GM12892 (cell line): ENCODE measurements at regions not wholly inside any gene's neighbourhood (a gene's known extent, or its start where the extent isn't known, plus 50 kb on each side); places are given as distances from the start of the nearest gene placed in this dataset.
A peak's percentile ranks its signal among the peaks of the same experiment; 100 is the strongest.
"Not testable (repeated sequence)": the region's sequence is repeated elsewhere in the genome, so short reads cannot be mapped to it uniquely, and the experiment has no call there.

Source experiments
- DNase-seq: peaks from one replicate; pipeline ENCODE4 v3.0.0; 2011; ENCODE audit not compliant: insufficient read length
- FAIRE-seq: peaks from 2 replicates; lab custom pipeline; 2011; peaks lifted over from hg19 to GRCh38; lab: Jason Lieb, UNC
- POLR2A ChIP-seq: IDR thresholded peaks from 2 replicates; pipeline ENCODE4 v1.6.1; 2011; ENCODE audit warnings: low read depth, low read length, control low read depth
- POLR2AphosphoS5 ChIP-seq: IDR thresholded peaks from 2 replicates; pipeline ENCODE4 v1.6.1; 2011; ENCODE audit warnings: low read depth, low read length, control low read depth
- TAF1 ChIP-seq: IDR thresholded peaks from 2 replicates; pipeline ENCODE4 v1.6.1; 2011; ENCODE audit warnings: low read depth, mild to moderate bottlenecking, control low read depth, low read length, borderline replicate concordance

DNA sequence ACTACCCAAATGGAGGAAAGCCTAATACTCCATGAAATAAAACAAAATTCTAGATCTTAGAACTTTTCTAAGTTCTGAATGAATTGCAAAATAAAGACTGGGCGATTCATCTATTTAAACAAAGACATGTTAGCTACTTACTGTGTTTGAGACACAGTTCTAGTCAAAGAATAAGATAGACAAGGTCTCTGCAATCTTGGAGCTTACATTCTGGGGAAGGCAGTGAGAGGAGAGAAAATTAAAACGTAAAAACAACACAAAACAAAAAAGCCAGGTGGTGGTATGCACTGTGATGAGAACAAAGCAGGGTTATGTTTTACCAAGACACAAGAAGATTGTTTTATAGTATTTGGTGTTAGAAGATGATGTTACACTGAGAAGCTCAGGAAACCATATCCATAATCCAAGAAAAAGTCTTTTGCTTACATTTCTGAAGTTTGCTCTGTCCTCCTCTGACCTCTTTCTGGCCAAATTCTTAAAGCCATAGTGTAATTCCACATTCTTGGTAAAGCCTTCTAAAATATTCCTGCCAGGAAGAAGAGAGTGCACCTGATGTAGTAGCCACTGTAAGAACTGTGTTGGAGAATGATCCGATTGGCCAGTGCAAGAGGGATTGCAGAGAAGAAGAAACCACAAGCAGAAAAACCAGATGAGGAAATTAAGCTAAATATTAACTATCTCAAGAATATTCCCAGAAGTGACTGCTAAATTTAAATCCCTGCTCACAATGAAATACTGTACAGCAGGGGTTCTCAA lies 218.4 kb downstream of the PCSK1 start:
- peak; percentile 61 for FAIRE-seq
- no peak for TF ChIP-seq TAF1
- no peak for TF ChIP-seq POLR2AphosphoS5
- no peak for TF ChIP-seq POLR2A
- DNase-seq, result no peak

DNA sequence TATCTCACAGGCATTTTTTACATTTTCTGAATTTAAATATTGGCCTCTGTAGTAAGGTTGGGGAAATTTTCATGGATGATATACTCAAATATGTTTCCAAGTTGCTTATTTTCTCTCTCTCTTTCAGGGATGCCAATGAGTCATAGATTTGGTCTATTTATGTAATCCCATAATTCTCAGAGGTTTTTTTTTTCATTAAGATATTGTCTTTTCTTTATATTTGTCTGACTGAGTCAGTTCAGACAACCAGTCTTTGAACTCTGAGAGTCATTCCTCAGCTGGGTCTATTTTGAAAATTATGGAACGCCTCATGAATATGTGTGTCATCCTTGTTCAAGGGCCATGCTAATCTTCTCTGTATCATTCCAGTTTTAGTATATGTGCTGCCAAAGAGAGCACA lies 223.2 kb downstream of the PCSK1 start:
- DNase-seq, result no peak
- no peak for TF ChIP-seq POLR2AphosphoS5
- no peak for TF ChIP-seq TAF1
- TF ChIP-seq POLR2A, result no peak
- no peak for FAIRE-seq

DNA sequence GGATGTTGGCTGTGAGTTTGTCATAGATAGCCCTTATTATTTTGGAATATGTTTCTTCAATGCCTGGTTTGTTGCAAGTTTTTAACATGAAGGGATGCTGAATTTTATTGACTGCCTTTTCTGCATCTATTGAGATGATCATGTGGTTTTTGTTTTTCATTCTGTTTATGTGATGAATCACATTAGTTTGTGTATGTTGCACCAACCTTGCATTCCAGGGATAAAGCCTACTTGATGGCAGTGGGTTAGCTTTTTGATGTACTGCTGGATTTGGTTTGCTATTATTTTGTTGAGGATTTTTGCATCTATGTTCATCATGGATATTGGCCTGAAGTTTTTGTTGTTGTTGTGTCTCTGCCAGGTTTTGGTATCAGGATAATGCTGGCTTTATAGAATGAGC lies 225.6 kb downstream of the PCSK1 start:
- TF ChIP-seq TAF1, result no peak
- no peak for TF ChIP-seq POLR2A
- TF ChIP-seq POLR2AphosphoS5, result no peak
- no peak for DNase-seq
- FAIRE-seq, result no peak

DNA sequence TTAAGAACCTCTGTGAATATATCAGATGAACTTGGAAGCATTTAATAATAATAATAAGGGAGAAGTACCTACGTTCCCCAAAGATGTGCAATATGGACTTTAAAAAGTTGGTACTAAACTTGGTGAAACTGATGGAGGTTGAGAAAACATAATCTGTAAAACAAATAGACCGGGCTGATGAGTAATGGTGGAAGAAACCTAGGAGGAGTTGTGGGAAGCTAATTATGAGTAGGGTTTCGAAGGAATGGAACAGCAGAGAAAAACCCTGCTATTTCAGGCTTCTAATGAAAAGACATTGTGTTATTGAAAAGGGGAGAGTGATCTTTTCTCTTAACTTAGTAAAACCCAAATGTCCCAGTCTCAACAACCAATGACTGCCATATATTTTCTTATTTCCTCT lies 229.3 kb downstream of the PCSK1 start:
- no peak for TF ChIP-seq TAF1
- TF ChIP-seq POLR2AphosphoS5, result no peak
- TF ChIP-seq POLR2A, result no peak
- FAIRE-seq (no peak), DNase-seq (no peak)

DNA sequence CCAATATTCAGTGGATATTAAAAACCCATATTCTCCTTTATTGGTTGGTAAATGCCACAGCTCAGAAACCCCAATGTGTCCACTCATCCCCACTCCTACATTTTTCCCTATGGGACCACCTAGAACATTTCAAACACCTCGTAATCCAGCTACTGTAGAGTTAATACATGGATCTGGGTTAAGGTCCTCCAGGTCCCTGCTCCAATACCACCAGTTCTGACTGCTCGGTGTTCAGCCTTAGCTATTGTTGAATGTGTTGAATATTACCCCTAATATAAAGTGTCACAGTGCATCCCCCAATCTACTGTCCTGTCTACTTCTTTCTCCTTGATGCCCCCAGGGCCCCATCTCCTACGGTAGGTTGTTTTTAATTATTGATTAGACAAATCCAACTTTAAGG lies 231.5 kb downstream of the PCSK1 start:
- FAIRE-seq, result no peak
- TF ChIP-seq POLR2AphosphoS5, result no peak
- TF ChIP-seq POLR2A, result no peak
- TF ChIP-seq TAF1, result no peak
- no peak for DNase-seq

DNA sequence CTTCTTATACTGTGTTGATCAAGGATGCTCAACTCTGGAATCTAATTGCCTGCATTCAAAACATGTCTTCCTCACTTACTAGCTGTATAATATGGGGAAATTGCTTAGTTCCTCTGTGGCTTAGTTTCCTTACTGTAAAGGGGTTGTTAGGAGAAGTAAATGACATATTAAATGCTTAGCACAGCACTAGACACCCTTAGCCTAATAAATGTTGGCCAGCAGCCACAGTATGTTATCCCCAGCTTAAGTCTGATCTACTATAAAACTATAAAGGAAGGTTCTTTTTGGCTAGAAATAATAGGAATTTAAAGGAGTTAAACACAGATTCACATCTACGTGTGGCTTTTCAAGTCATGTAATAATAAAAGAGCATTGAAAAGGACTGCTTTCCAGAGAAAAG lies 232.4 kb downstream of the PCSK1 start:
- no peak for TF ChIP-seq POLR2A
- no peak for TF ChIP-seq POLR2AphosphoS5
- FAIRE-seq (no peak), DNase-seq (no peak)

DNA sequence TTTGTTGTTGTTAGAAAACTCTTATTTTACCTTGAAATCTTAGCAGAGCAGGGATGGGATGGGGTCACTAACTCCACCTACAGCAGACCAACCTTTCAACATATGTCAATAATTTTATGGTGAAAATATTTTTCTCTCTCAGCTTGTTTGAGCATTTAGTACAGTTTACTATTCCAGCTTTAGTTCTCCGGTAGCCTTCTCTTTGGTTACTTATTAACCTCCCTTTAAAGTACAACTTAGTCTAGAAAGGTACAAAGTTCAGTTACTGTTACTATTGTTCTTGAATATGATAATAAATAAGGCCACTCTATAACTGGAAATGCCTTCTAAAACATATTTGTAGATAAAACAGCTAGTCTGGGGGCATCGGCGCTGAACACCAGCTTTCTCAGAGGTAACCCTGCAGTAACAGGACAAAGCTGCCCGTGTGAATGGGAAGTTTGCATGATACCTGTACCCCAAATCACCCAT lies 233.3 kb downstream of the PCSK1 start:
- no peak for TF ChIP-seq TAF1
- no peak for TF ChIP-seq POLR2AphosphoS5
- TF ChIP-seq POLR2A, result no peak
- FAIRE-seq (no peak), DNase-seq (no peak)

DNA sequence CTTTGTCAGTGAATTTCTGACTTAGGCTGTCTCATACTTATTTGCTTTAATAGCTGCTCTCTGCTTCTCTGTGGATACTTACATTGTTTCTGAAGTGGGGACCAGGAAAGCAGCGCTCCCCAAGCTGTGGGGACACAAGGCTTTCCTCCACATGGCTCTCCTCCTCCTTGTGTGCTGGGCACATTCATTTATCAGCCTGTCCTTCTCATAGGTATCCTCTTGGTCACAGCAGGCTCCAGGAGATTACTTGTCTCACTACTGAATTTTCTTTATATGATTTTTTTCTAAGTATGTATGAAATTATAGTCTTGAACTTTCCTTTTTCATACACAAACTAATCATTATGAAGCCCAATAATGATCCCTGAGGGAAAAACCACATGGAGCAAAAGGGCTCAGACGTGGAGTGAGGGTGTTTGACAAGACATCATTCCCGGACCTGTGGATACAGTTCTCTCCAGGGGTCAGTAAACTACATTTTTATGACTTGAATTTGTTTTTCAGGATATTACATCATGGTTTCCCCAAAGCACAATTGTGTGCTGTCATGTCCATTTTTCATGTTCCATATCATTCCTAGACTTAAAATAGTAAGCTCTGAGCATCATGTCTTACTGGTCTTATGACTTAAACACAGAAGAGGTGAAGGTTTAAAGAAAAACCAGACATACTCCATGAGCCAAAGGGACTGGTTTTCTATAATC lies 234.5 kb downstream of the PCSK1 start:
- DNase-seq (no peak), FAIRE-seq (no peak)
- TF ChIP-seq POLR2AphosphoS5, result no peak
- TF ChIP-seq POLR2A, result no peak
- TF ChIP-seq TAF1, result no peak

DNA sequence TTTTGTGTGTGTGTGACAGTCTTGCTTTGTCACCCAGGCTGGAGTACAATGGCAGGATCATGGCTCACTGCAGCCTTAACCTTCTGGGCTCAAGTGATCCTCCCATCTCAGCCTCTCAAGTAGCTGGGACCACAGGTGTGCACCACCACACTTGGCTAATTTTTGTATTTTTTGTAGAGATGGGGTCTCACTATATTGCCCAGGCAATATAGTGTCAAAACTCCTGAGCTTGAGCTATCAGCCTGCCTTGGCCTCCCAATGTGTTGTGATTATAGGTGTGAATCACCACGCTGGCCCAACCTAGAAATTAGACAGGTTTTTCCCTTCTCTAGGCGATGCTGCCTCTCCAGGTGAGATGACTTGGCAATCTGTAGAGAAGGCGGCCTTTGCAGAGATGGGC lies 235.3 kb downstream of the PCSK1 start:
- DNase-seq, FAIRE-seq: not testable (repeated sequence)

DNA sequence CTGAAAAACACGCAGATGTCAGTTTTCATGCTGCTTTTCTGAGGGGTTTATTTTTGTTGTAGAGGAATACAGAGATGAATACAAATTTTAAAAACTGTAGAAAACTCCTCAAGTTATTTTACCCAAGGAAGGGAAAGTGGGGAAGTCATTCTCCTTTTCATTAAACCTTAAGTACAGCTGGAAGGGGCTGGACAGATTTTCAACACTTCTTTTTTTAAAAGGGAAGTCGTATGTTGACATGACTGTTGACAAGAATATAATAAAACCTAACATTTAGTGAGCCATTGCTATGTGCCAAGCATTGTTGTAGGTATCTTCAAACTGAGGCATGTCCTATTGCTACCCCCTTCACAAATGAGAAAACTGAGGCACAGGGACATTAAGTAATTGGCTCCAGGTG lies 235.7 kb upstream of the ELL2 start:
- TF ChIP-seq POLR2A, result no peak
- TF ChIP-seq TAF1, result no peak
- FAIRE-seq (no peak), DNase-seq (no peak)

DNA sequence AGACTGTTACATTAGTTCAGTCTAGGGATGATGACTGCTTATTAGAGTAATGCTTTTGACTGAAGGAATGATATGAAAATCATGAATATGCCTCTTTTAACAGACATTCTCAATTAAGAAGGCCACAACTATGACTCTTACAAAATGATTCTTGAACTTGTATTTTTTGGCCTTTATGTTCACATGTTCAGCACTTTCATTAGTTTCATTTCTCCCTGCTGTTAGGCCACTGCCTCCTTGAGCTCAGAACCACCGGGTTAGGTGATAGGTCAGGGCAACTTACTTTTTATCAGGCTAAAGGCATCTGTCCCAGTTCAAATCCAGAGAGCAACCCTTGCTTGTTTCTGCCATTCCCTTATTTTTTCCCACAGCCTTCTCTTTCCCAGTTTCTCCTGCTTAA lies 235.2 kb upstream of the ELL2 start:
- TF ChIP-seq TAF1 (no peak), POLR2AphosphoS5 (no peak), POLR2A (no peak)
- FAIRE-seq, result no peak
- no peak for DNase-seq

DNA sequence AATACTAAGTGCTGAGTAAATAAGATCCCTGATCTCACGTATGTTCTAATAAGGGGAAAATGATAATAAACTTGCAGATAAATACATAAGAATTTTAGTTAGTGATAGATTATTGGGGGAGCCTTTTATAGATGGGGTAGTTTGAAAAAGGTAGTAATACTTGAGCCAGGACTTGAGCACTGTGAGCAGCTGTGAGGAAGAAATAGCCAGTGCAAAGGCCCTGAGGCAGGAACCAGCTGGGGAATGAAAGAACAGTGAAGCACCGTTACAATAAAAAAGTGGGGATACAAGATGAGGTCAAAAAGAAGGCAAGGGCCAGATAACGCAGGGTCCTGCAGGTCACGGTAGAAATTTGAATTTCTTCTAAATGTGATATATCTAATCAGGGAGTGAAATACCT lies 234.8 kb upstream of the ELL2 start:
- TF ChIP-seq POLR2AphosphoS5, result no peak
- TF ChIP-seq TAF1, result no peak
- no peak for TF ChIP-seq POLR2A
- no peak for DNase-seq
- no peak for FAIRE-seq
